ENCODE measurements at regions not wholly inside any gene's neighbourhood (a gene's known extent, or its start where the extent isn't known, plus 50 kb on each side); places are given as distances from the start of the nearest gene placed in this dataset.

DNA sequence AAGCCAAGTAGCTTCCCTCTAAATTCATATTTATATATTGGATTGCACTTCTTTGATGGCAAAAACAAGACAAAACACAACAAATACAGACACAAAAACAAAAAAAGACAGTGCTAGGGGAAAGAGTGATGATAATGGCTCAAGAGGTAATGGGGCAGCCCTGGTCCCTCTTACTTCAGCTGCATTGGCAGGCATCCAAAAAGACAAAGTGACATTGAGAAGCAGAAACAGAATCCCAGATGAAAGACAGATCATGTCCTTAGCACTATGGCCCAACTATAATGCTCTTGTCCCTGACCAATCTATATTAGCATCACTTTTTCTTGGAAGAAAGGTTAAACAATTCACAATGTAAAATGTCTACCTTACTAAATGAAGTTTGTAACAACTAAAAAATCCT is 76.2 kb downstream of the GPR85 start:
- TF ChIP-seq, protein P1, sequence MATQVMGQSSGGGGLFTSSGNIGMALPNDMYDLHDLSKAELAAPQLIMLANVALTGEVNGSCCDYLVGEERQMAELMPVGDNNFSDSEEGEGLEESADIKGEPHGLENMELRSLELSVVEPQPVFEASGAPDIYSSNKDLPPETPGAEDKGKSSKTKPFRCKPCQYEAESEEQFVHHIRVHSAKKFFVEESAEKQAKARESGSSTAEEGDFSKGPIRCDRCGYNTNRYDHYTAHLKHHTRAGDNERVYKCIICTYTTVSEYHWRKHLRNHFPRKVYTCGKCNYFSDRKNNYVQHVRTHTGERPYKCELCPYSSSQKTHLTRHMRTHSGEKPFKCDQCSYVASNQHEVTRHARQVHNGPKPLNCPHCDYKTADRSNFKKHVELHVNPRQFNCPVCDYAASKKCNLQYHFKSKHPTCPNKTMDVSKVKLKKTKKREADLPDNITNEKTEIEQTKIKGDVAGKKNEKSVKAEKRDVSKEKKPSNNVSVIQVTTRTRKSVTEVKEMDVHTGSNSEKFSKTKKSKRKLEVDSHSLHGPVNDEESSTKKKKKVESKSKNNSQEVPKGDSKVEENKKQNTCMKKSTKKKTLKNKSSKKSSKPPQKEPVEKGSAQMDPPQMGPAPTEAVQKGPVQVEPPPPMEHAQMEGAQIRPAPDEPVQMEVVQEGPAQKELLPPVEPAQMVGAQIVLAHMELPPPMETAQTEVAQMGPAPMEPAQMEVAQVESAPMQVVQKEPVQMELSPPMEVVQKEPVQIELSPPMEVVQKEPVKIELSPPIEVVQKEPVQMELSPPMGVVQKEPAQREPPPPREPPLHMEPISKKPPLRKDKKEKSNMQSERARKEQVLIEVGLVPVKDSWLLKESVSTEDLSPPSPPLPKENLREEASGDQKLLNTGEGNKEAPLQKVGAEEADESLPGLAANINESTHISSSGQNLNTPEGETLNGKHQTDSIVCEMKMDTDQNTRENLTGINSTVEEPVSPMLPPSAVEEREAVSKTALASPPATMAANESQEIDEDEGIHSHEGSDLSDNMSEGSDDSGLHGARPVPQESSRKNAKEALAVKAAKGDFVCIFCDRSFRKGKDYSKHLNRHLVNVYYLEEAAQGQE (IDR thresholded peaks at IDR 0.05; ENCODE audit: low read depth, low read length): no peak
- TF ChIP-seq, protein P2, sequence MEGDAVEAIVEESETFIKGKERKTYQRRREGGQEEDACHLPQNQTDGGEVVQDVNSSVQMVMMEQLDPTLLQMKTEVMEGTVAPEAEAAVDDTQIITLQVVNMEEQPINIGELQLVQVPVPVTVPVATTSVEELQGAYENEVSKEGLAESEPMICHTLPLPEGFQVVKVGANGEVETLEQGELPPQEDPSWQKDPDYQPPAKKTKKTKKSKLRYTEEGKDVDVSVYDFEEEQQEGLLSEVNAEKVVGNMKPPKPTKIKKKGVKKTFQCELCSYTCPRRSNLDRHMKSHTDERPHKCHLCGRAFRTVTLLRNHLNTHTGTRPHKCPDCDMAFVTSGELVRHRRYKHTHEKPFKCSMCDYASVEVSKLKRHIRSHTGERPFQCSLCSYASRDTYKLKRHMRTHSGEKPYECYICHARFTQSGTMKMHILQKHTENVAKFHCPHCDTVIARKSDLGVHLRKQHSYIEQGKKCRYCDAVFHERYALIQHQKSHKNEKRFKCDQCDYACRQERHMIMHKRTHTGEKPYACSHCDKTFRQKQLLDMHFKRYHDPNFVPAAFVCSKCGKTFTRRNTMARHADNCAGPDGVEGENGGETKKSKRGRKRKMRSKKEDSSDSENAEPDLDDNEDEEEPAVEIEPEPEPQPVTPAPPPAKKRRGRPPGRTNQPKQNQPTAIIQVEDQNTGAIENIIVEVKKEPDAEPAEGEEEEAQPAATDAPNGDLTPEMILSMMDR (IDR thresholded peaks at IDR 0.05): no peak
- TF ChIP-seq RXRA (IDR thresholded peaks at IDR 0.05; ENCODE audit: borderline replicate concordance, low read depth): no peak
- no peak for TF ChIP-seq TEAD4 (IDR thresholded peaks at IDR 0.05; ENCODE audit: borderline replicate concordance, insufficient read depth)
- TF ChIP-seq GATA2 (CRISPR knock-in tag; IDR thresholded peaks at IDR 0.05): no peak
- no peak for TF ChIP-seq SIN3A (IDR thresholded peaks at IDR 0.05; ENCODE audit: borderline replicate concordance, low read depth, low read length)
- TF ChIP-seq POLR2AphosphoS5 (IDR thresholded peaks at IDR 0.05; ENCODE audit: low read depth, low read length): no peak
- TF ChIP-seq, protein P3, sequence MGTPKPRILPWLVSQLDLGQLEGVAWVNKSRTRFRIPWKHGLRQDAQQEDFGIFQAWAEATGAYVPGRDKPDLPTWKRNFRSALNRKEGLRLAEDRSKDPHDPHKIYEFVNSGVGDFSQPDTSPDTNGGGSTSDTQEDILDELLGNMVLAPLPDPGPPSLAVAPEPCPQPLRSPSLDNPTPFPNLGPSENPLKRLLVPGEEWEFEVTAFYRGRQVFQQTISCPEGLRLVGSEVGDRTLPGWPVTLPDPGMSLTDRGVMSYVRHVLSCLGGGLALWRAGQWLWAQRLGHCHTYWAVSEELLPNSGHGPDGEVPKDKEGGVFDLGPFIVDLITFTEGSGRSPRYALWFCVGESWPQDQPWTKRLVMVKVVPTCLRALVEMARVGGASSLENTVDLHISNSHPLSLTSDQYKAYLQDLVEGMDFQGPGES (IDR thresholded peaks at IDR 0.05; ENCODE audit: low read depth, low read length): no peak

All from SK-N-SH (cell line).